ENCODE measurements at regions not wholly inside any gene's neighbourhood (a gene's known extent, or its start where the extent isn't known, plus 50 kb on each side); places are given as distances from the start of the nearest gene placed in this dataset.
"Not testable (repeated sequence)": the region's sequence is repeated elsewhere in the genome, so short reads cannot be mapped to it uniquely, and the experiment has no call there.

DNA sequence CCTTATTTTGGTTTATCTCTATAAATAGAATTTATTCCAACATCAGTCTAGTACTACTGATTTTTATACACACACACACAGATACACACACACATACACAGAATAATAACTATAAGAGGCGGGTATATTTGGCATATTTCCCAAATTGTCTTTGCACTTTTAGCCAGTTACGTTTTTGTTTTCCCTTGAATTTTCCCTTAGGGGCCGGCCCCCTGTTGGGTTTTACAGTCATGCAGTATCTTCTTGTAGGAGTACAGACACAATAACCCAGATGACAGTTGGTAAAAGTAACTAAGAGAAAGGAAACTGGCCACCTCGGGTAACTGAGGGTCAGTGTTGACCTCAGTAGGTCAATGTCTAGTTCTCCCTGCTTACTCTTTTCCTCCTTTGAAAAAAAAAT, 50.9 kb downstream of the DISP1 start:
- no peak for DNase-seq

DNA sequence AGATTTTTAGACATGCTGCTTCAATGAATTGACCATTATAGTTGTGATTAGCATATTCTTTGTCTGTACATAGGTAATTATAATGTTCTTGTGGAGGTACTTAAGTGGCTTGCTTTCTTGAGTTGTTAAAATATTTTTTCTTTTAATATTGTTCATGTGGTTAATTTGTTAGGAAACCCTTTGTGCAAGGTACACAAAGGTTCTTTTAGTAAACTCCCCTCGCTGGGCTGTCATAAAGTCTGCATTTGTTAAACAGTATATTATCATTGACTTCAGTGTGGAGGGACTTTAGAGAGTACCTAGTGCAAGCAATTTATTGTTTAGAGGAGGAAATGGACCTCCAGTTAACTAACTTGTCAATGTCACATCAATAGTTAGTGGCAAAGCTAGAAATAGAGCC, 52.5 kb downstream of the DISP1 start:
- no peak for DNase-seq

DNA sequence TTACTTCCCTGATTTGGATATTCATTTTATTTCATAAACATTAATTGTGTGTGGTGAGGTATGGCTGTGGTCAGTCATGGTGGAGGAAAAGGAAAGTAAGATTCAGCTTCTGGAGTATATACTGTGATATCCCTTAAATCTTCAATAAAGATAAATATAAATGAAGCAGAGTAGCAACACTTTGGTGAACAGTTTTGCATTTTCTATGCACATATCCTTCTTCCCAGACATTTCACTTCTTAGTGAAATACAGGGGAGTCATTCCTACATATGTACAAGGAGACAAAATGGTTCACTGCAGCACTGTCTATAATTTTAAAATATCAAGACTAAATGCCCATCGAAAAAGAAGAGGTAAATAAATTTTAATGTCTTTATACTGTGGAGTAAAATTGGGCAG, 61.3 kb downstream of the DISP1 start:
- no peak for DNase-seq

DNA sequence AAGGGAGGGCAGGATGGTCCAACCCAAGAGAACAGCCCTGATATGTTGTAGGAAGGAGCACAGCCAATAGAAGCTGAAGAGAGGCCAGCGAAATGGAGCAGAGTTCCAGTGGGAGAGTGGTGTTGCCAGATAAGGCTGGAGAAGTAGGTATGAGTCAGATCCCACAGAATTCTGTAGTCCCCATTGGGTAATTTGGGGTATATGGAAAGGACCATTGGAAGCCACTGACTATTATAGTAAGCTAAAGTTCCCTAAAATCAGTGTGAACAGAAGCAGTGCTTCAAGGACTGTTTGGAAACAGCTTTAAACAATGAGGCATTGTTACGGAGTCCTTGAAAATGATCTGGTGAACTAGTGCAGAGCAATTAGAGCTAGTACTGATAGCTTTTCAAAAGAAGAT, 63.0 kb downstream of the DISP1 start:
- DNase-seq = no peak

DNA sequence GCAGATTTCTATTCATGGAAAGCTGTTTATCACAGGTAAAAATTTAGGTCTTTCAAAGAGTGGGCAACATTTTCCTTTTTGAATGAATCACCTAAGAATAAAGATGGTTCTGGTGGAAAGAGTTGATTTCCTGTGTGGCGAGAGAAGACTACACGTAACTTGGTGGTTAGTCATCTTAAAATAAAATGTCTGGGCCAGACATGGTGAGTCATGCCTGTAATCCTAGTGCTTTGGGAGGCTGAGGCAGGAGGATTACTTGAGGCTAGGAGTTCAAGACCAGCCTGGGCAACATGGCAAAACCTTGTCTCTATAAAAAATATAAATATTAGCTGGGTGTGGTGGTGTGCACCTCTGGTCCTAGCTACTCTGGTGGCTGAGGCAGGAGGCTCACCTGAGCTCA, 65.7 kb downstream of the DISP1 start:
- DNase-seq = no peak

DNA sequence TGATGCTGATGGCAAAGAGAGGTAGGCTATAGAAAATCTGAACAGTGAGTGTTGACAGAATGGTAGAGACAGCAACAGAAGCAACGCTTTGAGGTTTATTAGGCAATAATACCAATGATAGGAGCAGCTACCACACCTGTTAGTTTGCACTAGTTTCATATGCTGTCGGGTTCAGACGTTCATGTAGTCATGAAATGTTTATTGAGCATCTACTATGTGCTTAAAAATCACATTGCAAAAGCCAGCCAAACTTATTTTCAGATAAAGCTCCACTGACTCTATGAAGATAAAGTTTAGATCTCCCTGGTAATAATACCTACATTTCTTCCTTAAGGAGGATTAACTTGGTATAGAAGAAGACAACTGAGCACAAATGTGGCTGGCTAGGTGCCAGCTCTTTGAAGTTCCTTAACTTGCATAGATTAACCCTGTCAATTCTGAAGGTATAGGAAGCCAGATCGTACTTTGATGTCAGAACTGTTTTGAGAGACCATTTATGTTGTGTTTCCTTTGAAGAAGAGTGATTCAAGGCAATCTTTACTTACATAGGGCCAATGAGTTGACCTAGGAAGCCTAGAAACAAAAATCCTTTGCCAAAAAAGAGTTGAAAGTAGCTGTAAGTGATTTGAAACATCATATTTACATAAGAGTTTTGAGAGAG, 71.5 kb downstream of the DISP1 start:
- no peak for DNase-seq

- DNase-seq = no peak
Measured at GRCh38 chr1:222886878-222887351, 72.1 kb downstream of the DISP1 start.

DNA sequence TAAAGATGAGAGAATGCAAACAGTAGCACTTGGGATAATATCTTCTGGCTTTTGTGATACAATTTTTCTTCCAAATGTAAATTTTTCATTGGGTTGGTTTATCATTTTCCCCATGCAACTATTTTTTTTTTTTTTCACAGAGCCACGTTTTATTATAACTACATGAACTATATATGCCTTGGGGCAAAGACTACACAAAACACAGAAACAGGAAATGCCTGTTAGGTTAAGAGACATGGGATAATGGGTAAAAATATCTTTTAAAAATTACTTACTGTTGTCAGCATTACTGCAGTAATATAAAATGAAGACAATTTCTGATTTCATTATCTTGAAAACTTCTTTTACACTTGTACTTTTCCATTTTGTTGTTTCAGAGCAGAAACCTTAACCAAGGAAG, 74.6 kb downstream of the DISP1 start:
- DNase-seq = no peak

DNA sequence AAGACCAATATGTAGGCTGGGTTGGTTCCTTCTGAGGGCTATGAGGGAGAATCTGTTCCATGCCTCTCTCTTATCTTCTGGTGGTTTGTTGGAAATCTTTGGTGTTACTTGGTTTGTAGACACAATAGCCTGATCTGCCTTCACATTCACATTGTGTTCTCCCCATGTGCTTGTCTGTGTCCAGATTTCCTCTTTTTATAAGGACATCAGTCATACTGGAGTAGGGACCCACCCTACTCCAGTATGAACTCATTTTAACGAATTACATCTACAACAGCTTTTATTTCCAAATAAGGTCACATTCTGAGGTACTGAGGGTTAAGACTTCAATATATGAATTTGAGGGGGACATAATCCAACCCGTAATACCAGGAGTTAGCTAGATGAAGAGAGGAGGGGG, 75.9 kb downstream of the DISP1 start:
- DNase-seq = no peak

GRCh38 chr1:222891578-222891977, 76.7 kb downstream of the DISP1 start:
- DNase-seq = no peak

DNA sequence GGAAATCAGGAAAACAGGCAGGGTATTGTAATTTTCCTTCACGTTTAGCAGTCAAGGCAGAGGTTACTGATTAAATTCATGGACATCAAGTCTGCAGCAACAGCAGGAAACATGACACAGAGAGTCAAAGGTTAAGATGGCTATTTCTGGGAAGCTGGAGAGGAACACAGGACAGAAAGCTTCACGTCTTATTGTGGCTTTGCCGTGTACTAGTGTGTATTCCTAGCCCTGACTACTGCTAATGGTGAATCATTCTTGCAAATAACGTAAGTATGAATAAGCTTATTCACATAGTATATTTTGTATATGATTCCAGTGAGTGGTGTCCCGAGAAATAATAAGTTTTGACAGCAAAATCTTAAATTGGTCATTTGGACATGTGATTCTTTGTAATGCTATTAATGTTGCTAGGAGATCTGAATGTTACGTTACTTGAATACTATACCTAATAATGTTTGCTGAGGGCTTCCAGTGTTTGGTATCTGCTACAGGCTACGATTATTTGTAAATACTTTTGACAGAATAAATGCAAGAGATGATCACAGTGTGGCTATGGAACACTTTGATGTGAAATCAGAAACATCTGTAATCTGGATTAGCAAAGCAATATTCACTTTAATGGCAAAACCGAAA, 77.4 kb downstream of the DISP1 start:
- DNase-seq = no peak

GRCh38 chr1:222893255-222893654, 78.4 kb downstream of the DISP1 start:
- DNase-seq = peak; percentile 38

- no peak for DNase-seq
Measured at GRCh38 chr1:222894331-222894730, 79.5 kb downstream of the DISP1 start.

DNA sequence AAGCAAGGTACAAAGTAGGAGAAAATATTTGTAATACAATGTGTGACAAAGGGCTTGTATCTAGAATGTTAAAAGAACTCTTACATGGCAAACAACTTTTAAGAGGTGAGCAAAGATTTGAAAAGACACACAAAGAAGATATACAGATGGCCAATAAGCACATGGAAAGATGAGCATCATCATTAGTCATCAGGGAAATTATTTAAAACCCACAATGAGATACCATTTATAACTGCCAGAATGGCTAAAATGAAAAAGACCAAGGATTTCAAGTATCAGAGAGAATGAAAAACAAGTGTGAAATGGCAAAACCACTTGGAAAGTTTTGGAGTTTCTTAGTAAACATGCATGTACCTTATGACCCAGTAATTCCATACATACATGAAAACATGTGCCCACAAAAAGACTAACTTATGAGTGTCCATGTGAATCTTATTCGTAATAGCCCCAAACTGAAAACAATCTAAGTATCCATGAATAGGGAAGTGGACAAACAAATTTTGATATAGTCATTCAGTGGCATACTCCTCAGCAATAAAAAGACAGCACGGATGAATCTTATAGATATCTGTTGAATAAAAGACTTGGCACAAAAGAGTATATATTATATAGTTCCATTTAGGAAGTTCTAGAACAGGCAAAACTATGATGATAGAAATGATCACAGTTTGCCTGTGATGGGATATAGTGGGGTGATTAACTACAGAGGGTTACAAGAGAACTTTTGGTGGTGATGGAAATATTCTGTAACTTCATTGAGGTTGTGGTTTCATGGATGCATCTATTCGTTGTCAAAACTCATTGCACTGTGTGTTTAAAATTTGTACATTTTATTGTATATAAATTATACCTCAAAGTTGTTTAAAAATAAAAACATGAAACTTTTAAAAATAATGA, 82.0 kb downstream of the DISP1 start:
- DNase-seq = no peak

- DNase-seq = peak; percentile 49
Measured at GRCh38 chr1:222897527-222898190, 82.8 kb downstream of the DISP1 start.

DNA sequence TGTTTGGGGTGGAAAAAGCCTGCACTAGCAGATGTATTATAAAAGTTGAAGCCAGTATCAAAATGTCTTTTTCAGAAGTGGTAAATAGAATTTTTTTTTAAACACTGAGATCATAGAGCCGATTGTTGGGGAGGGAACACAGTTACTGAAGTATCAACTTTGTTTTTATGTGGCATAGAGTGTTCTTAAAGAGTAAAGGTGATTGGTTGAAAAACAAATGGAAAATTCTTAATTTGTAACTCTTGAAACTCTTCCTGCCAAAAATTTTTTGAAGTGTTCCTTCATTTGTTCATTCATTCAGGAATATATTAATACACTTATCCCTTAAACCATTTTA, 83.3 kb downstream of the DISP1 start:
- no peak for DNase-seq

DNA sequence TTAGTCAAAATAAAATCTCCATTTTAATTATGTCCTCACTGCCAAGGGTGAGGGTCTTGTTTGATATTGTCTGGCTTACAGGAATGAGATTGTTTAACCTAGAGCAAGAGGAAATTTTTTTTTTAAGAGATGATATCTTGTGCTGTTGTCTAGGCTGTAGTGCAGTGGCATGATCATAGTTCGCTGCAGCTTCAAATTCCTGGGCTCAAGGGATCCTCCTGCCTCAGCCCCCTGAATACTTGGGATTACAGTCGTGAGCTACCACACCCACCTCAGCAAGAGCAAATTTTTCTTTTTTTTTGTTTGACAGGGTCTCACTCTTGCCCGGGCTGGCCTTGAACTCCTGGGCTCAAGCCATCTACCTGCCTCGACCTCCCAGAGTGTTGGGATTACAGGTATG, 84.6 kb downstream of the DISP1 start:
- no peak for DNase-seq

DNA sequence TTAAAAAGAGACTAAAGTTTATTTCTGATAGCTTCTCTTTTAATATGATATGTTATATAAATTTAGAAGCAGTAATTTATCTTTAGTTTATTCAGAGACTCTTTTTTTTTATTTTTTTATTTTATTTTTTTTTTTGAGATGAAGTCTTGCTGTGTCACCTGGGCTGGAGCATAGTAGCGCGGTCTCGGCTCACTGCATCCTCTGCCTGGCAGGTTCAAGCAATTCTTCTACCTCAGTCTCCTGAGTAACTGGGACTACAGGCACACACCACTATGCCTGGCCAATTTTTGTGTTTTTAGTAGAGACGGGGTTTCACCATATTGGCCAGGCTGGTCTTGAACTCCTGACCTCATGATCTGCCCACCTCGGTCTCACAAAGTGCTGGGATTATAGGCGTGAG, 89.6 kb downstream of the DISP1 start:
- DNase-seq = no peak

GRCh38 chr1:222905151-222905550, 90.3 kb downstream of the DISP1 start:
- no peak for DNase-seq

DNA sequence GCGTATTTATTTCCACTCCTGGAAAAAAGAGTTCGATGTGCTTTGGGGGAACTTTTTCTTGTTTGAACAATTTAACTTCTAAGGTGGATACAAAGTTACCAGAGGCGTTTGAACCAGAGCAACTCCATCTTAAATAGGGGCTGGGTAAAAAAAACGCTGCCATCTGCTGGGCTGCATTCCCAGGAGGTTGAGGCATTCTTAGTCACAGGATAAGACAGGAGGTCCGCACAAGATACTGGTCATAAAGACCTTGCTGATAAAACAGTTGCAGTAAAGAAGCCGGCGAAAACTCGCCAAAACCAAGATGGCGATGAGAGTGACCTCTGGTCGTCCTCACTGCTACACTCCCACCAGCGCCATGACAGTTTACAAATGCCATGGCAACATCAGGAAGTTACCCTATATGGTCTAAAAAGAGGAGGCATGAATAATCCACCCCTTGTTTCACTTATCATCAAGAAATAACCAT, 91.5 kb downstream of the DISP1 start:
- DNase-seq = not testable (repeated sequence)

- no peak for DNase-seq
Measured at GRCh38 chr1:222909586-222909985, 94.7 kb downstream of the DISP1 start.

GRCh38 chr1:222910699-222911098, 95.9 kb downstream of the DISP1 start:
- DNase-seq = no peak
